IPS DF 4.7 (cell line): ENCODE measurements at regions not wholly inside any gene's neighbourhood (a gene's known extent, or its start where the extent isn't known, plus 50 kb on each side); places are given as distances from the start of the nearest gene placed in this dataset.

Experiments used
- DNase-seq: peaks from one replicate; pipeline ENCODE4 v3.0.0-alpha.2; 2013; ENCODE audit warnings: low spot score; ENCODE audit errors: extremely low read depth

- DNase-seq: no peak
Measured at GRCh38 chr4:20629186-20630106, 70.8 kb upstream of the PACRGL start.

- no peak for DNase-seq
Measured at GRCh38 chr4:20638825-20639224, 61.4 kb upstream of the PACRGL start.

GRCh38 chr4:20639346-20639745 is 60.9 kb upstream of the PACRGL start:
- DNase-seq: no peak

- DNase-seq: no peak
Measured at GRCh38 chr4:20640989-20641388, 59.3 kb upstream of the PACRGL start.

DNA sequence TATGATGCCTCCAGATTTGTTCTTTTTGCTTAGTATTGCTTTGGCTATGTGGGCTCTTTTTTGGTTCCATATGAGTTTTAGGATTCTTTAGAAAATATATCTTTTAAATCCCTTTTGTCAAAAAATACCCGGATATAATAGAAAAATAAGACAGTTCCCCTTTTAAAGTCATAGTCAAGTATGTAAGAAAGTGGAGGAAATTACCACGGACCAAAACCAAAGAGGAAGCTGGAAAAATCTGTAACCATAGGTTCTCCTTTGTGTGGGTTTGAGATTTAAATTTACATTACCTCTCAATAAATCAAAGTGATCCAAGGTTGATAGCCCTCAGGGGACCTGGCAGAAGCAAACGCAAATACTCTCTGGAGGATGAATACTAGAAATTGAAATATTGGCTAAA is 58.3 kb upstream of the PACRGL start:
- DNase-seq: no peak

GRCh38 chr4:20643631-20644030 is 56.6 kb upstream of the PACRGL start:
- no peak for DNase-seq

- DNase-seq: no peak
Measured at GRCh38 chr4:20645236-20645635, 55.0 kb upstream of the PACRGL start.

DNA sequence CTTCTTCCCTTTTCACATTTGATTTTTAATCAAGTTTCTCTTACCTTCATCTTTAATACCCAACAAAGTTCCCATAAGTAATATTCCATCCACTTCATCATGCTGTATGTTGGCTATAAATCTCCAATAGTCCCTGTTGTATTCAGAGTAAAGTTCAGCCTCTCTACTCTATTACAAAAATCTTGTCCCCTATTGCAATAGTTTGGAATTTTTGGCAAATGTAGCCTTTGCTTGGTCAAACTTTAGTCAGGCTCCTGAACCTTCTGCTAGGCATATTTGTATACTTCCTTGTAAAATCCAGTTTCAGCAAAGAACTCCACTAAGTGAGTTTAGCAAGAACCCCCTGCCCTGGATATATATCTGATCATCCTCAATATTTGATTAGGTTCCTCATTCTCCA is 54.0 kb upstream of the PACRGL start:
- DNase-seq: no peak
